Activated CD8-positive, alpha-beta memory T cell treated with anti-CD3 and anti-CD28 coated beads for 24 hours (primary cell): ENCODE measurements at regions not wholly inside any gene's neighbourhood (a gene's known extent, or its start where the extent isn't known, plus 50 kb on each side); places are given as distances from the start of the nearest gene placed in this dataset.

ENCODE experiments used
- DNase-seq: peaks from one replicate; pipeline ENCODE4 v3.0.0-alpha.2; 2020

GRCh38 chr11:80365076-80365725, 924.4 kb upstream of the TENM4 start:
- no peak for DNase-seq

GRCh38 chr11:80362563-80363340, 921.9 kb upstream of the TENM4 start:
- DNase-seq = no peak

- DNase-seq = no peak
Observed at GRCh38 chr11:80355251-80355650, 914.4 kb upstream of the TENM4 start.

- DNase-seq = no peak
Observed at GRCh38 chr11:80350541-80350940, 909.7 kb upstream of the TENM4 start.

DNA sequence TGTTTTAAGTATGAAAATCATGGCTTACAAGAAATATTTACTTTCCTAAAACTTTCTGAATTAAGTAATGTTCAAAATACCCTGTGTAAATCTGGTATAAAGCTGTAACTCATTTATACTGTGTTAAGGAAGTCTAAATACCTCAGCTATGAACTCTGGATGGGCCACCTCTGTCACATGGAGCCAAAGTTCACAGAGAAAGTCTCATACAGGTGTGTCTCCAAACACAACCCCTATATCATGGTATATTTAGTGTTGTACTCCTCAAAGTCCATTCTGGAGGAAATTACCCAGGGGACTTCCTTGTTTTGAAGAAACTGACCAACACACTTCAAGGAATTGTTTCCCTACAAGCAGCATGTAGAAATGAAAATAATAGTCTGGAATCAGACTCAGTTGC, 909.2 kb upstream of the TENM4 start:
- DNase-seq = no peak

DNA sequence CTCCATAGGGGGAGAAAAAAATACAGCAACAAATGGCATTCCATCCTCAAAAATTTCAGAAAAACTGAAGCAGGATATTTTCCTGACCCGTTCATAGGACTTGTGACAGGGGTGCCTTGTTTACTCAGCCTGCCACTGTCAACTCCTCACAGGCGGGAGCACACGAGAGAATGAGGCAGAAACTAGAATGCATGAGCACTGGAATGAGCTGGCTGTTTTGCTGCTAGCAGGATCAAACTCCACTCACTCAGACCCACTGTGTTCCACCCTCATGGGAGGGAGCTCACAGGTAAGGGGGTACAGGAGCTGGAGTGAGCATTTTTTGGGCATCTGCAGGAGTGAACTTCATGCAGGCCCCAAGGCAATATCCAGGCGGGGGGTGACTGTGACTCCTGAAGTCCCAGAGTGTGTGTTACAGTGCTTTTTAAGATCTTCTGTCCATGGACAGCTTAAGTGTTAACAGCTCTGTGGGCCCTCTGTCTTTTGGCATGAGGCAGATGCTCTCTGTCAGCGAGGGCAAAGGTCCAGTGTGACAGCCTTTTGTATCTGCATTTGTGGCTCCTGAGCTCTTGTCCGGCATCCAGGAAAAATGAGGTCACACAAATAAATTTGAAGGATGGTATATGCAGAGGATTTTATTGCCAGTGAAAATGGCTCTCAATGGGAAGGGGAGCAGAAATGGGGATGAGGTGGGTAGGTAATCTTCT, 905.7 kb upstream of the TENM4 start:
- DNase-seq = no peak

- no peak for DNase-seq
Observed at GRCh38 chr11:80343436-80343835, 902.6 kb upstream of the TENM4 start.

DNA sequence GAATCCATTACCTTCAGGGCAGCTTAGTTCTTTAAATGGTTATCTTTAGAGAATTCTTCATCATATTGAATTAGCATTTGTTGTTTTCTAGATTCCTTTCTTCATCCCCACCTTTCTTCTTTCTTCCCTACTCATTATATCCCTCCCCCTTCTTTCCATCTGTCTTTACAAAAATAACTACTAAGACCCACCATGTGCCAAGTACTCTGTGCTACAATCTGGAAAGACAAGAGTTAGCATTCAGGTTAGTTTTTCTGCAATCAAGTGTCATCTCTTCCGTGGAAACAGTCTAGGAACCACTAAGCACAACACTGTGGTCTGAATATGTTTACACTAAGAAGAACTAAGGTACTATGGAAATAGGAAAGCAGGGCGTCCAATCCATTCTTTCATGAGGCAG, 897.4 kb upstream of the TENM4 start:
- no peak for DNase-seq

GRCh38 chr11:80331694-80332093, 890.9 kb upstream of the TENM4 start:
- DNase-seq = no peak

- no peak for DNase-seq
Observed at GRCh38 chr11:80330264-80330663, 889.4 kb upstream of the TENM4 start.

- DNase-seq = no peak
Observed at GRCh38 chr11:80328774-80329173, 887.9 kb upstream of the TENM4 start.

- no peak for DNase-seq
Observed at GRCh38 chr11:80327956-80328614, 887.3 kb upstream of the TENM4 start.

DNA sequence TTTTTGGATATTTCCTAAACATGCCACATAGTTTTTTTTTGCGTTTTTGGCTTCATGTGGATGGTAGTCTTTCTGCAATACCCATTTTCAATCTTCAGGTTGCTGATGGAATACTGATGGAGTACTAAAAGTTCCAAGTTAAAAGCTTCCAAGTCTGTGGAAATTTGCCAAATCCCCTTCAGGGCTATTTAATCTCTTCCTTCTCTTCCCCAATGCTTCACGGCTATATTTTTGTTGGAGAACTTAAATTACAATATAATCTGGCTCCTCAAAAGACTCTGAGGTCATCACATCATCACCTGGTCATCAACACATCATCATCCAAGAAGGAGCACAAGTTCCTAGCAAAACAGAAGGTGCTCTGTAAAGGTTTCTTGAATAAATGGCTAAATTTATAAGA, 881.0 kb upstream of the TENM4 start:
- no peak for DNase-seq

- DNase-seq = no peak
Observed at GRCh38 chr11:80320765-80321164, 879.9 kb upstream of the TENM4 start.

DNA sequence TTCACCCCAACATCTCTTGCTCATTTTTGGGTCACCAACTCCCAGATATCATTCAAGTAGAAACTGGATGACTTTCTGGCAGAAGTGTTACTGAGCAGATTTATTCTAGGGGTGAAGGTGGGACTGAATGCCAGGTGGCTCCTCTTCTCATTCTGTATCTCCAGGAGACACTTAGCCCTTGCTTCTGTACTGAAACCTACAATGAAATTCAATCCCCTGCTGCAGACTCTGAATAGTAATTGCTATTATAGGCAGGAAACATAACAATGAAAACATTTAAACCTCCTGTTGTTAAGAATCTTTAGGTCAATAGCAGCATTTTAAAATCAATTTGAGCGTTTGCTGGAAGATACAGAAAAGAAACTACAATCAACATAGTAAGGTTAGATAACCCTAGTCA, 879.4 kb upstream of the TENM4 start:
- DNase-seq = no peak

DNA sequence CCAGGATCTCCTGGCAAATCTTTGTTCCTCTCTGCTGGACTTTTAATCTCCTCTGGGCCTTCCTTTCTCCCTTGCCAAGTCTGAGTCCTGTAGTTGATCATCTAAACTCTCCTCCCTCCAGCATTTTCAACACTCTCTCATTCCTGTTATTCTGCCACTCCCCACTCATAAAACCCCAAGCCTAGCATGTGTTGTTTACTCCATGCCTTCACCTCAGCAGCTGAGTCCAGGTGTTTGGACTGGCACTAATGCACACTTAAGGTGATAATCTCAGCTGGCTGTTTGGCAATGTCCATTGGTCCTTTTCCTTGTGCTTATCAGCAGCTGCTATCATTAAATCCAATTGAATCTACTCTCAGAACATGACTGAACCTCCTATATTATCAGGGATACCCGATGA, 876.8 kb upstream of the TENM4 start:
- DNase-seq = no peak

GRCh38 chr11:80315200-80315599, 874.4 kb upstream of the TENM4 start:
- no peak for DNase-seq

DNA sequence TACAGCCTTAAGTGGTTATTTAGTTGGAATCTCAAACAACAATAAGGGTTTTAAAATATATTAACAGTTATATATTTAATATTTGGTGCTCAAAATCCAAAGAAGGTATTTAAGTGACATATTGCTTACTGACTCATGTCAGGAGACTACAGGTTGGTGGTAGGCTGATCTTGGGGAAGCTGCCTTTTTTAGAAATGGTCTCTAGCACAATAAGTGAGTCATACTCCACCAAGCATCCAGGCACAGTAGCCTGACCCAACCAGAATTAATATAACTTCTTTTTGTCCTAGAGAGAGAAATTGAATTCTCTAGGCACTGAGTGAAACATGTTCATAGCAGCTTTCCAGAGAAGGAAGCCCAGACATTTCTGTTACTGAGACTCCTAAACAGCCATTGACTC, 868.5 kb upstream of the TENM4 start:
- no peak for DNase-seq

- no peak for DNase-seq
Observed at GRCh38 chr11:80307676-80308075, 866.8 kb upstream of the TENM4 start.

DNA sequence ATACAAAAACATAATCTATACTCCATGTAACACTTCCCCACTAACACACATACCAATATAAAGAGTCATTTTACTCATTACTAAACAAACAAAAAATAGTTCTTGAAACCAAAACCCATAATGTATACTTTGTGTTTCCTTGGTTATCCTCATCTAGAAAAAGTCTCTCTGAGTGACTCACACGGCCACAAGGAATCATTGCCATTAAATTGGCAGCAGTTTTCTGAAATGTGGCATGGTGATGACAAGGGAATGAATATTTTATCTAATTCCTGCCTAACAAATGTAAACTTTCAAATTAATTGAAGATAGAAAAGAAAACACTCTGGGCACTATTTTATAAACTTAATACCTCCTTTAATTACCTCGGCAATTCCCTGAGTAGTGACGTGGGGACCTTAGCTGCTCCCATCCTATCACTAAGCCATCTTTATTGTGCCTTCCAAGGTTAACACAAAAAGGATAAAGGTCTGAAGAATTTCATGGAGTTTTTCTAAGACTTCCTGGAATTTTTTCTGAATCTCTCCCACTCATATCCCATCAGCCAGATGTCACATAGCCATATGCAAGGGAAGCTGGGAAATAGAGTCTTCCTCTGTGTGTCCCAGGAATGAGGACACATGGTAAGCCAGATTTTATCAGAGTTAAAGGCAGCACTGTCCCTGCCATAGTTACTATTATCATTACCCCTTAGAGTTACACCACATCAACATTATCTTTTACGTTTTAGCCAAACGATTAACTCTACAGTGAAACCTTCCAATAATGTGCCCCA, 857.2 kb upstream of the TENM4 start:
- DNase-seq = no peak

GRCh38 chr11:80293293-80293692, 852.5 kb upstream of the TENM4 start:
- no peak for DNase-seq

DNA sequence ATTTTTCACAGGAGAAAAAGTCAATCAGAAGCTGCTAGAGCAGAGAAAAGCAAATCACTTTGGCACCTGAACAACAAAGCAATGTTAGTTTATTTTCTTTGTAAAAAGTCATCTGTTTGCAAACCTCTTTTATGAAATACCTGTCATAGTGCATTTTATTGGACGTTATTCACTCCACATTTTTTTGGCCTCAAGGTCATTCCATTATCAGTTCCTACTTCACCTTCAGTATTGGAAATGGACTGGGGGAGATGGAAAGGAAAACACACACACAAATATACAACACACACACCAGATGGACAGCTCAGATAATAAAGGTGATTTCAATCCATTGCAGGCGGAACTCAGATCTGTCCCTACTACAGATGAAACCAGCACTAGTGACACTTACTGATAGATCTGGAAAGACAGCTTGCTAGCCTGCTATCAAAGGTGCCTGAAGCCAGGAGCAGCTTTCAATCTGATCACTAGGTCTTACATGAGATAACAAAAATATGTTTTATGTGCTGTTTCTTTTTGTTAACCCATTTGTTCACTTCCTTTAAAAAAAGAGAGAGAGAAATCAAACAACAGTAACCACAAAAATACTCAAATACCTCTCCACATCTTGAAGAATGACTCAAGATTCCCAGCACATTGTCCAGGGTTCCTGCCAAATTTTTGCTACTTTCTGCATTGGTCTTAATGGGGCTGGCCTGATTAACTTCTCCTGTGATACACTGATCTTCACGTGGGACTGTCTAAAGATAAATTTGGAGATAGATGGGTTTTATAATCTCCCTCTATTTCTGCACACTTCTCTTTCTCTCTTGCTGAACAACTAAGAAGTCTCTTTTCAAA, 844.3 kb upstream of the TENM4 start:
- DNase-seq = no peak
